GM21717 (cell line): ENCODE measurements at regions not wholly inside any gene's neighbourhood (a gene's known extent, or its start where the extent isn't known, plus 50 kb on each side); places are given as distances from the start of the nearest gene placed in this dataset.
"Not testable (repeated sequence)": the region's sequence is repeated elsewhere in the genome, so short reads cannot be mapped to it uniquely, and the experiment has no call there.

Experiments used
- ATAC-seq: cut with Tn5 transposase; IDR thresholded peaks from one replicate; pipeline ENCODE4 v1.9.1; 2021; ENCODE audit warnings: mild to moderate bottlenecking, moderate library complexity; ENCODE audit not compliant: unreplicated experiment

DNA sequence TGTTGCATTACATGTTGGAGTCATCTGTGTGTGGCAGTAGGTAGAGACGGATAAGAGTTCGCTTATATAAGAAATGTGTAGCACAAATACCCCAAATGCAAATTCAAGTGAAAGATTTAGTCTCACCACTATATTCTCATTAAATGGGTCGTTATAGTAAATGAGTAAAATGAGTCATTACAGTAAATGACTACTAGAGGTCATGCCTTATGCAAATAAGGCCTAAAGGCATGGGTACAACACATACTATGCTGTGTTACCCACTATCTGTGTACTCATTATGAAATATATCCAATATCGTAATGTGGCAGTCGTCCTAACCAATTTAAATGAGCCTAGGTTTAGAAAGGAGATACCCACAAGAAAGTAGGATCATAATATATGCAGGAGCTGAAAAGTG, 1603.1 kb downstream of the C4orf33 start:
- no peak for ATAC-seq

- ATAC-seq, result no peak
Measured at GRCh38 chr4:130703211-130703935, 1607.4 kb downstream of the C4orf33 start.

GRCh38 chr4:130705023-130705422, 1609.1 kb downstream of the C4orf33 start:
- no peak for ATAC-seq

DNA sequence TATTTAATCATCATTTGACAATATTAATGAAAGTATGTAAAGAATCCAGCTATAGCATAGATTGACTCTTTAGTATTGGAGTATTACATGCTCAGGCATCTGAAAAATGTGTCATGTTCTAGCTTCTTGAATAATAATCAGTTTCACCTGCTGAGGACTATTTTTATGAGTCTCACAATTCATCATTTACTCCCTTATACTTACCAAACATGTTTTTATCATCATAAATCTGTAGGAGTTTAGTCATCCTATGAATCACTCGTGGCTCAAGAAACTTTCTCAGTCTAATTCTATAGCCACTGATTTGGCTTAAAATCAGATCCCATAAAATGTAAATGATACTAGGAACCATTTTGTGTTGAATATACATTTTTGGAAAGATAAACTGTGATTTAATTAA, 1616.1 kb downstream of the C4orf33 start:
- no peak for ATAC-seq

GRCh38 chr4:130714006-130714405, 1618.1 kb downstream of the C4orf33 start:
- ATAC-seq, result no peak

GRCh38 chr4:130722361-130722760, 1626.4 kb downstream of the C4orf33 start:
- ATAC-seq, result no peak

GRCh38 chr4:130736436-130737185, 1640.7 kb downstream of the C4orf33 start:
- no peak for ATAC-seq

GRCh38 chr4:130738233-130738632, 1642.3 kb downstream of the C4orf33 start:
- no peak for ATAC-seq

DNA sequence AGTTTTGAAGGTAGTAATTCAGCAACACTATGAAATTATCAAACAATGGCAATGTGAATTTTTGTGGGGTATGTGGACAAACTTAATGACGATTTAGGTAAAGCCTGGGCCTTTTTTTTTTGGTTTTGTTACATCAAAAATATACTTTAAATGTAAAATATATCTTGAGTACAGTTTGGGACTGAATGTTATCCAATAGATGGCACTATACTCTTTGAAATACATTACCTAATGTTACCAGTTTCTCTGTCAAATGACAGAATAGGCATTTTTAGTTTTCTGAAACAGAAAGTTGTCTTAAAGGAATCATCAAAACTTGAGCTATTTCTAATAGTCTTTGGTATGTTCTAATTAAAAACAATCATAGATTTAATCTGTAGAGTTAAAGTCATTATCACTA, 1651.9 kb downstream of the C4orf33 start:
- ATAC-seq, result no peak

GRCh38 chr4:130753926-130754325, 1658.0 kb downstream of the C4orf33 start:
- ATAC-seq, result no peak

DNA sequence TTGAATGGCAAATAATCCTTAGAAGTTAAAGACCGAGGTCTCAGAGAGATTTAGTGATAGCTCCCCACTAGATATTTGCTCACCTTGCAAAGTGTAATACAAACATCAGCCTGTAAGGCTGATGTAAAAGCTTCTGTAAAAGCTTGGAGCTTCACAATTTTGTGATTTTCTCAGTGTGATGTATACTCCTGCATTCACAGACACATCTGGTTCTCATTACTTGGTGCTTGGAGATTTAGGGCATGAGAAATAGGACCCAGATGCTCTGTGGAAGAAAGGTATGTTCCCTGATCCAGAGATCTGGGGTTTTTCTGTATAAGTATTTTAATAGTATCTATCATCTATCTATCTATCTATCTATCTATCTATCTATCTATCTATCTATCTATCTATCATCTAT, 1664.3 kb downstream of the C4orf33 start:
- ATAC-seq, result no peak

- not testable (repeated sequence) for ATAC-seq
Measured at GRCh38 chr4:130767384-130767783, 1671.4 kb downstream of the C4orf33 start.

DNA sequence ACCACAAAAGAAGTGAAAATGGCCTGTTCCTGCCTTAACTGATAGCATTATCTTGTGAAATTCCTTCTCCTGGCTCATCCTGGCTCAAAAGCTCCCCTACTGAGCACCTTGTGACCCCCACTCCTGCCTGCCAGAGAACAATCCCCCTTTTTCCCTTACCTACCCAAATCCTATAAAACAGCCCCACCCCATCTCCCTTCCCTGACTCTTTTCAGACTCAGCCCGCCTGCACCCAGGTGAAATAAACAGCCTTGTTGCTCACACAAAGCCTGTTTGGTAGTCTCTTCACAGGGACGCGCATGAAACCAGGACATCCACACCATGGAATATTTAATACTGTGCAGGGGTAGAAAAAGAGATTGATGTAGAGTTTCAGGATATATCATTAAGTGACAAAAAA, 1677.0 kb downstream of the C4orf33 start:
- not testable (repeated sequence) for ATAC-seq

GRCh38 chr4:130808492-130808891, 1712.5 kb downstream of the C4orf33 start:
- ATAC-seq, result no peak

DNA sequence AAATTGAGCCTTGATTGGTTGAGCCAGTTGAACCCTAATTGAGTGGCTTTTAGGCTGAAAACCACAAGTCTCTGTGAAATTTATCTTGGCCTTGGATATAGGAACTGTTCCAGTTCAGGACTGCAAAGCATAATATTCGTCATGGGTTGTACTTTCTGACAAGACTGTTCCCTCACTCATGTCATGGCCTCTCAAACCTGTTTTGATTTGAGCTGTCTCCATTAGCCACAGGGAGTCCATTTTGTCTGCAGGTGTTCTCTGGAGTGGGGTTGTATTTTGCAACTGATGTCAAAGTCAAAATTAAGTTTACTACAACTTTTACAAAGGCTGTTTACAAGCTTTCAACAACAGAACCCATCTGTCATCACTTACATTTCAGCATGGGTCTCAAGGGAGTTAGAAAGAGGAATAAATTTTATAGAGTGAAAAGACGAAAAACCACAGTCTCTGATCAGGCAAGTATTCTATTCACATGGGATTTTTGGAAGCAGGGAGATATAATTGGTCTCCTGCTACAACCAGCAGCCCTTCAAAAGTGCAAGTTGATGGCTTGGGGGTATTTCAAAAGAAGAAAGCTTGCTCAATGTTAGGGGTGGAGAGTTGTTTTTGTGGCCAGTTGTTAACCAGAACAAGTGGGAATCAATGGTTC, 1716.3 kb downstream of the C4orf33 start:
- no peak for ATAC-seq

GRCh38 chr4:130814896-130815295, 1718.9 kb downstream of the C4orf33 start:
- ATAC-seq, result no peak

DNA sequence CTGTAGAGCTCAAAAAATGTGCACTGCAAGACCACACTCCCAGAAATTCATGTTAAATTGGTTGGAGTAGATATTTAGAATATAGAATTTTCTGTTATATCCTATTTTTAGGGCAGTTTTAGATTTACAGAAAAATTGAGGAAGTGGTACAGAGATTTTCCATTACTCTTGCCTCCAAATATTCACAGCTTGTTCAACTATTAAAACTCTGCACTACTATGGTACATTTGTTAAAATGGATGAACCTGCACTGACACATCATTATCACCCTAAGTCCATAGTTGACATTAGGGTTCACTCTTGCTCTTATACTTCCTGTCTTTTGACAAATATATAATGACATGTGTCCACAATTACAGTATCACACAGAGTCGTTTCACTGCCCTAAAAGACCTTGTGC, 1724.5 kb downstream of the C4orf33 start:
- ATAC-seq, result no peak

DNA sequence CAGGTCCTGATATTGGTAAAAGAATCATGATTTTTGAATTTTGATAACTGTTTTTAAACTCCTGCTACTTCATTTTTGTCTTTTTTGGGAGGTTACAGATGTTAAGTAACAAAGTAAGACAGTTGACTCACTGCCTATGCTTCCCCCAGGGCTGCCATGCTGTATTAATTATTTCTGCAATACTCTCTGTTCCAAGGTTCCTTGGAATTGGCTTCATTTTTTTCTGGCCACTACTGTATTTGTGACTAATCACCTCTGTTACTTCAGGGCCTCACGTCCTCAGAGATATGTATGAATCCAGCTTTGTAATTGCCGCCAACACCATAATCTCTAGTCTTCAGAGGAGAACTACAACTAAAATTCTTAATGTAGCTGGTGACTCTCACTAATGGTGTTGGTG, 1729.3 kb downstream of the C4orf33 start:
- no peak for ATAC-seq

DNA sequence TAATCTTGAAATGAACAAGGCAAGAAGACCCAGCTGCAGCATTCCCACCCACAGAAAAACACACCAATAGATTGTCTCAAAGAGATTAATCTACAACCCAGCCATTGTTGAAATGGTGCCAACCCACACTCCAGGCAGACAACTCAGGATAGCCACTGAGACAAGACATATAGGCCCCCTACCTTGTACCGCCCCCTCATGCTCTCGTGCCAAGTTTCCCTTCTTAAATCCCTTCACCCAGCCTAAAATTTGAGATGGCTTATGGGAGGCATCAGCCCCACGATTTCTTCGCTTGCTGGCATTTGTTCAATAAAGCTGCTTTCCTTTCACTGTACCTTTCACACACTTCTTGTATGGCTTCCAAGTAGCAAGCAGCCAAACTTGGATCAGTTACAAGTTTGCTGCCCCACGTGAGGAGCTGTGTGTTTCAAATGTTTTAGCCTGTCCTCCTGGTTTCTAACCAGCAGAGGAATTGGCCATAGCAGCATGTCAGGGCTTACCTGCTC, 1754.1 kb downstream of the C4orf33 start:
- ATAC-seq, result no peak

- no peak for ATAC-seq
Measured at GRCh38 chr4:130851107-130851506, 1755.2 kb downstream of the C4orf33 start.

GRCh38 chr4:130851932-130852331, 1756.0 kb downstream of the C4orf33 start:
- no peak for ATAC-seq

DNA sequence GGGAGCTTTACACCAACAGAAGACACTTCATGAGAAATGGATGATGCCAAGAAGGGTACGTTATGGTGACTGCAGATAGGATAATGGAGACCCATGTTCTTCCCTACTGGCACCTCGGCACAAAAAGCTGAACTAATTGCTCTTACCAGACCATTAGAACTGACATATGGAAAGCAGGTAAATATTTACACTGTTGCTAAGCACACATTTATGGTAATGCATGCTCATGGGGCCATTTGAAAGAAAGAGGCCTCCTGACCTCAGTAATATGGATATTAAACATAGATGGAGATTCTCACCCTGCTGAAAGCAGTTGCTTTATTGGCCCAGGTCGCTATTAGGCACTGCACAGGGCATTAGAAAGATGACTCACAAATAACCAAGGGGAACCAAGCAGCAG, 1759.6 kb downstream of the C4orf33 start:
- ATAC-seq, result no peak
